ENCODE measurements at regions not wholly inside any gene's neighbourhood (a gene's known extent, or its start where the extent isn't known, plus 50 kb on each side); places are given as distances from the start of the nearest gene placed in this dataset.

- TF ChIP-seq CTCF (IDR thresholded peaks at IDR 0.05) (no peak), EP300 (IDR thresholded peaks at IDR 0.05) (no peak)
Observed at GRCh38 chr7:52074912-52075311, 758.3 kb upstream of the COBL start.
